HL-60 (cell line): ENCODE measurements at regions not wholly inside any gene's neighbourhood (a gene's known extent, or its start where the extent isn't known, plus 50 kb on each side); places are given as distances from the start of the nearest gene placed in this dataset.

Experiments
- GABPA ChIP-seq: IDR thresholded peaks from 2 replicates; pipeline ENCODE4 v1.6.1; 2012; ENCODE audit warnings: low read depth
- POLR2AphosphoS5 ChIP-seq: IDR thresholded peaks from 2 replicates; pipeline ENCODE4 v1.6.1; 2012; ENCODE audit warnings: low read depth
- REST ChIP-seq: IDR thresholded peaks from 2 replicates; pipeline ENCODE4 v1.6.1; 2012; ENCODE audit warnings: low read depth; ENCODE audit not compliant: insufficient replicate concordance
- SPI1 ChIP-seq: IDR thresholded peaks from 2 replicates; pipeline ENCODE4 v1.6.1; 2012; ENCODE audit warnings: low read depth, mild to moderate bottlenecking, borderline replicate concordance
- TF ChIP-seq, protein P1 (sequence below): IDR thresholded peaks from one replicate; pipeline ENCODE4 v1.5.1; 2011; ENCODE audit warnings: low read length, control low read depth, inconsistent platforms; ENCODE audit not compliant: insufficient read depth

- TF ChIP-seq SPI1 (no peak), POLR2AphosphoS5 (no peak), GABPA (no peak), REST (no peak)
- TF ChIP-seq, protein P1, sequence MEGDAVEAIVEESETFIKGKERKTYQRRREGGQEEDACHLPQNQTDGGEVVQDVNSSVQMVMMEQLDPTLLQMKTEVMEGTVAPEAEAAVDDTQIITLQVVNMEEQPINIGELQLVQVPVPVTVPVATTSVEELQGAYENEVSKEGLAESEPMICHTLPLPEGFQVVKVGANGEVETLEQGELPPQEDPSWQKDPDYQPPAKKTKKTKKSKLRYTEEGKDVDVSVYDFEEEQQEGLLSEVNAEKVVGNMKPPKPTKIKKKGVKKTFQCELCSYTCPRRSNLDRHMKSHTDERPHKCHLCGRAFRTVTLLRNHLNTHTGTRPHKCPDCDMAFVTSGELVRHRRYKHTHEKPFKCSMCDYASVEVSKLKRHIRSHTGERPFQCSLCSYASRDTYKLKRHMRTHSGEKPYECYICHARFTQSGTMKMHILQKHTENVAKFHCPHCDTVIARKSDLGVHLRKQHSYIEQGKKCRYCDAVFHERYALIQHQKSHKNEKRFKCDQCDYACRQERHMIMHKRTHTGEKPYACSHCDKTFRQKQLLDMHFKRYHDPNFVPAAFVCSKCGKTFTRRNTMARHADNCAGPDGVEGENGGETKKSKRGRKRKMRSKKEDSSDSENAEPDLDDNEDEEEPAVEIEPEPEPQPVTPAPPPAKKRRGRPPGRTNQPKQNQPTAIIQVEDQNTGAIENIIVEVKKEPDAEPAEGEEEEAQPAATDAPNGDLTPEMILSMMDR, result no peak
These were observed 245.4 kb upstream of the ASCC3 start for GRCh38 chr6:101126501-101126900.
